HepG2 (cell line): ENCODE measurements at regions not wholly inside any gene's neighbourhood (a gene's known extent, or its start where the extent isn't known, plus 50 kb on each side); places are given as distances from the start of the nearest gene placed in this dataset.

ENCODE experiments used
- AKAP8 ChIP-seq: sonication (generic); formaldehyde crosslinking; IDR thresholded peaks from 2 replicates; pipeline ENCODE4 v1.5.1; 2020; ENCODE audit warnings: mild to moderate bottlenecking, missing genetic modification reagents
- CBX2 ChIP-seq, 2 experiments: fragments of 200-600 bp in 1 of 2; sonication (generic); formaldehyde crosslinking in 1 of 2; IDR thresholded peaks; 2 replicates each; pipeline versions ENCODE4 v1.7.0 to v1.8.1; 2018 to 2022; ENCODE audit warnings: low read depth in 2 of 2, low read length in 1 of 2, mild to moderate bottlenecking in 1 of 2, missing genetic modification reagents in 1 of 2
- ELK4 ChIP-seq: sonication (generic); formaldehyde crosslinking; IDR thresholded peaks from 2 replicates; pipeline ENCODE4 v1.9.0; 2021; ENCODE audit warnings: missing genetic modification reagents, borderline replicate concordance
- KAT2B ChIP-seq: fragments of 150-350 bp; IDR thresholded peaks from 2 replicates; pipeline ENCODE4 v1.6.1; 2014; ENCODE audit warnings: low read depth, low read length, borderline replicate concordance
- PAXIP1 ChIP-seq: sonication (generic); formaldehyde crosslinking; conservative IDR thresholded peaks from 2 replicates; pipeline ENCODE4 v1.4.0; 2020; ENCODE audit warnings: mild to moderate bottlenecking, missing genetic modification reagents, moderate library complexity
- SCMH1 ChIP-seq: sonication (generic); formaldehyde crosslinking; IDR thresholded peaks from 2 replicates; pipeline ENCODE4 v1.9.0; 2021; ENCODE audit warnings: missing genetic modification reagents, mild to moderate bottlenecking, borderline replicate concordance
- SIN3B ChIP-seq: fragments of 150-350 bp; IDR thresholded peaks from 2 replicates; pipeline ENCODE4 v1.6.1; 2014; ENCODE audit warnings: low read length
- TBX2 ChIP-seq: sonication (generic); formaldehyde crosslinking; IDR thresholded peaks from 2 replicates; pipeline ENCODE4 v1.5.0; 2020; ENCODE audit warnings: missing genetic modification reagents, mild to moderate bottlenecking, borderline replicate concordance
- ZNF253 ChIP-seq: sonication (generic); formaldehyde crosslinking; IDR thresholded peaks from 2 replicates; pipeline ENCODE4 v1.8.0; 2022; ENCODE audit warnings: mild to moderate bottlenecking, missing genetic modification reagents, borderline replicate concordance
- ZNF33B ChIP-seq: sonication (generic); formaldehyde crosslinking; IDR thresholded peaks from 2 replicates; pipeline ENCODE4 v1.5.1; 2020; ENCODE audit warnings: mild to moderate bottlenecking, missing genetic modification reagents
- ZNF883 ChIP-seq: sonication (generic); formaldehyde crosslinking; IDR thresholded peaks from 2 replicates; pipeline ENCODE4 v1.5.1; 2020; ENCODE audit warnings: mild to moderate bottlenecking, missing genetic modification reagents; ENCODE audit errors: not compliant biosample characterization
- ZSCAN20 ChIP-seq: sonication (generic); formaldehyde crosslinking; IDR thresholded peaks from 2 replicates; pipeline ENCODE4 v1.4.0; 2020; ENCODE audit warnings: missing genetic modification reagents, mild to moderate bottlenecking, borderline replicate concordance
- ZSCAN31 ChIP-seq: sonication (generic); formaldehyde crosslinking; IDR thresholded peaks from 2 replicates; pipeline ENCODE4 v1.5.0; 2020; ENCODE audit warnings: low read depth, mild to moderate bottlenecking, missing genetic modification reagents
- TF ChIP-seq, protein P1 (sequence below): sonication (generic); formaldehyde crosslinking; IDR thresholded peaks from 2 replicates; pipeline ENCODE4 v1.4.0; 2020; ENCODE audit warnings: missing genetic modification reagents
- TF ChIP-seq, protein P2 (sequence below): sonication (generic); formaldehyde crosslinking; IDR thresholded peaks from 2 replicates; pipeline ENCODE4 v1.4.0; 2020; ENCODE audit warnings: missing genetic modification reagents, borderline replicate concordance
- TF ChIP-seq, protein P3 (sequence below): sonication (generic); formaldehyde crosslinking; IDR thresholded peaks from 2 replicates; pipeline ENCODE4 v1.4.0; 2020; ENCODE audit warnings: missing genetic modification reagents

DNA sequence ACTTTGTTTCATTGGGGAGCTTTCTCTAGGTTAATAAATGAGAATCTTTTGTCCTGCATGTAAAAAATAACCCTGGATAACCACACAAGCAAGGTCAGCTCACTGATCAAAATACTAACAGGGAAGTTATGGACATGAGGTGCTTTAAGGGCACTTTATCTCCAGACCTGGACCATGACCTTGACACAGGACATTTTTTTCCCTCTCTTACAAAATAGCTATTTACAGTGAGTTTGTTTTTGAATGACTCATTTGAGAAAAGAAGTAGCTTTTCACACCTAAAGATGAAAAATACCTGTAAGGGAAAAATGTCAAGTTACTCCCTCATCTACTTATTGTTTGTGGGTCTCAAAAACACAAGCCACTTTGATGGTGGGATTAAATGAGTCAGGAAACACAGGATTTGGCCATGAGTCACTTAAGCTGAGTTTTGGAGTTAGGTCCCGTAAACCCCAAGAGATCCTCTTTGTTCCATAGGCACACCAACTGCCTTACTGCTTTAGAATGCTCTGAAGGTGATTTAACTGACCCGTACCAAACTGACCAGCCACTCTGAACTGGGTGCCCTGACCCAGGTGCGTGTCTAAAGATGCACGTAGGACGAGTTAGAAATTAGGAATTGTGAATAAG, 479.3 kb upstream of the NXPH2 start (continued):
- no peak for TF ChIP-seq ELK4 (CRISPR knock-in tag)
- TF ChIP-seq, protein P1, sequence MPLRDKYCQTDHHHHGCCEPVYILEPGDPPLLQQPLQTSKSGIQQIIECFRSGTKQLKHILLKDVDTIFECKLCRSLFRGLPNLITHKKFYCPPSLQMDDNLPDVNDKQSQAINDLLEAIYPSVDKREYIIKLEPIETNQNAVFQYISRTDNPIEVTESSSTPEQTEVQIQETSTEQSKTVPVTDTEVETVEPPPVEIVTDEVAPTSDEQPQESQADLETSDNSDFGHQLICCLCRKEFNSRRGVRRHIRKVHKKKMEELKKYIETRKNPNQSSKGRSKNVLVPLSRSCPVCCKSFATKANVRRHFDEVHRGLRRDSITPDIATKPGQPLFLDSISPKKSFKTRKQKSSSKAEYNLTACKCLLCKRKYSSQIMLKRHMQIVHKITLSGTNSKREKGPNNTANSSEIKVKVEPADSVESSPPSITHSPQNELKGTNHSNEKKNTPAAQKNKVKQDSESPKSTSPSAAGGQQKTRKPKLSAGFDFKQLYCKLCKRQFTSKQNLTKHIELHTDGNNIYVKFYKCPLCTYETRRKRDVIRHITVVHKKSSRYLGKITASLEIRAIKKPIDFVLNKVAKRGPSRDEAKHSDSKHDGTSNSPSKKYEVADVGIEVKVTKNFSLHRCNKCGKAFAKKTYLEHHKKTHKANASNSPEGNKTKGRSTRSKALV, result no peak
- TF ChIP-seq SCMH1 (CRISPR knock-in tag), result no peak
- TF ChIP-seq ZNF883 (CRISPR knock-in tag), result no peak
- TF ChIP-seq ZNF253 (CRISPR knock-in tag), result no peak
- TF ChIP-seq PAXIP1 (CRISPR knock-in tag), result peak; percentile 69
- no peak for TF ChIP-seq KAT2B
- TF ChIP-seq, protein P2, sequence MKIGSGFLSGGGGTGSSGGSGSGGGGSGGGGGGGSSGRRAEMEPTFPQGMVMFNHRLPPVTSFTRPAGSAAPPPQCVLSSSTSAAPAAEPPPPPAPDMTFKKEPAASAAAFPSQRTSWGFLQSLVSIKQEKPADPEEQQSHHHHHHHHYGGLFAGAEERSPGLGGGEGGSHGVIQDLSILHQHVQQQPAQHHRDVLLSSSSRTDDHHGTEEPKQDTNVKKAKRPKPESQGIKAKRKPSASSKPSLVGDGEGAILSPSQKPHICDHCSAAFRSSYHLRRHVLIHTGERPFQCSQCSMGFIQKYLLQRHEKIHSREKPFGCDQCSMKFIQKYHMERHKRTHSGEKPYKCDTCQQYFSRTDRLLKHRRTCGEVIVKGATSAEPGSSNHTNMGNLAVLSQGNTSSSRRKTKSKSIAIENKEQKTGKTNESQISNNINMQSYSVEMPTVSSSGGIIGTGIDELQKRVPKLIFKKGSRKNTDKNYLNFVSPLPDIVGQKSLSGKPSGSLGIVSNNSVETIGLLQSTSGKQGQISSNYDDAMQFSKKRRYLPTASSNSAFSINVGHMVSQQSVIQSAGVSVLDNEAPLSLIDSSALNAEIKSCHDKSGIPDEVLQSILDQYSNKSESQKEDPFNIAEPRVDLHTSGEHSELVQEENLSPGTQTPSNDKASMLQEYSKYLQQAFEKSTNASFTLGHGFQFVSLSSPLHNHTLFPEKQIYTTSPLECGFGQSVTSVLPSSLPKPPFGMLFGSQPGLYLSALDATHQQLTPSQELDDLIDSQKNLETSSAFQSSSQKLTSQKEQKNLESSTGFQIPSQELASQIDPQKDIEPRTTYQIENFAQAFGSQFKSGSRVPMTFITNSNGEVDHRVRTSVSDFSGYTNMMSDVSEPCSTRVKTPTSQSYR (CRISPR knock-in tag), result no peak
- TF ChIP-seq, protein P3, sequence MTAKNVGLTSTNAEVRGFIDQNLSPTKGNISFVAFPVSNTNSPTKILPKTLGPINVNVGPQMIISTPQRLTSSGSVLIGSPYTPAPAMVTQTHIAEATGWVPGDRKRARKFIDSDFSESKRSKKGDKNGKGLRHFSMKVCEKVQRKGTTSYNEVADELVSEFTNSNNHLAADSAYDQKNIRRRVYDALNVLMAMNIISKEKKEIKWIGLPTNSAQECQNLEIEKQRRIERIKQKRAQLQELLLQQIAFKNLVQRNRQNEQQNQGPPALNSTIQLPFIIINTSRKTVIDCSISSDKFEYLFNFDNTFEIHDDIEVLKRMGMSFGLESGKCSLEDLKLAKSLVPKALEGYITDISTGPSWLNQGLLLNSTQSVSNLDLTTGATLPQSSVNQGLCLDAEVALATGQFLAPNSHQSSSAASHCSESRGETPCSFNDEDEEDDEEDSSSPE, result 0 out of 2 replicates have a peak, but pooled peaks have one; percentile 19
- TF ChIP-seq ZNF33B (CRISPR knock-in tag), result no peak
- peak; percentile 62 for TF ChIP-seq TBX2 (CRISPR knock-in tag)
- TF ChIP-seq CBX2 (IDR thresholded peaks at IDR 0.05; ENCODE audit: low read depth, low read length), result no peak
- no peak for TF ChIP-seq CBX2 (CRISPR knock-in tag; IDR thresholded peaks at IDR 0.05; ENCODE audit: low read depth)
- no peak for TF ChIP-seq AKAP8 (CRISPR knock-in tag)
- TF ChIP-seq ZSCAN20 (CRISPR knock-in tag), result no peak
- no peak for TF ChIP-seq SIN3B
- TF ChIP-seq ZSCAN31 (CRISPR knock-in tag), result no peak
